HEK293T (cell line): ENCODE measurements at regions not wholly inside any gene's neighbourhood (a gene's known extent, or its start where the extent isn't known, plus 50 kb on each side); places are given as distances from the start of the nearest gene placed in this dataset.

Experiments used
- ARNT ChIP-seq: fragments of 450-650 bp; IDR thresholded peaks from 2 replicates; pipeline ENCODE4 v1.6.1; 2017; ENCODE audit warnings: mild to moderate bottlenecking
- BHLHE40 ChIP-seq: fragments of 450-650 bp; IDR thresholded peaks from 2 replicates; pipeline ENCODE4 v1.6.1; 2016; ENCODE audit warnings: mild to moderate bottlenecking, moderate library complexity, borderline replicate concordance
- CTBP1 ChIP-seq: fragments of 450-650 bp; IDR thresholded peaks from 2 replicates; pipeline ENCODE4 v1.6.1; 2016; ENCODE audit warnings: borderline replicate concordance
- FOXA1 ChIP-seq: fragments of 450-650 bp; IDR thresholded peaks from 2 replicates; pipeline ENCODE4 v1.6.1; 2016; ENCODE audit warnings: mild to moderate bottlenecking
- FOXK2 ChIP-seq: fragments of 450-650 bp; IDR thresholded peaks from 2 replicates; pipeline ENCODE4 v1.6.1; 2016; ENCODE audit warnings: mild to moderate bottlenecking
- FOXM1 ChIP-seq: fragments of 450-650 bp; IDR thresholded peaks from 2 replicates; pipeline ENCODE4 v1.6.1; 2017; ENCODE audit warnings: mild to moderate bottlenecking, borderline replicate concordance
- HDGF ChIP-seq: fragments of 450-650 bp; IDR thresholded peaks from 2 replicates; pipeline ENCODE4 v1.6.1; 2017; ENCODE audit warnings: antibody characterized with exemption, borderline replicate concordance
- NFRKB ChIP-seq: fragments of 450-650 bp; IDR thresholded peaks from 2 replicates; pipeline ENCODE4 v1.6.1; 2016; ENCODE audit warnings: mild to moderate bottlenecking, moderate library complexity
- SP1 ChIP-seq: fragments of 450-650 bp; IDR thresholded peaks from 2 replicates; pipeline ENCODE4 v1.6.1; 2017
- SUZ12 ChIP-seq: fragments of 450-650 bp; IDR thresholded peaks from 2 replicates; pipeline ENCODE4 v1.6.1; 2016; ENCODE audit warnings: mild to moderate bottlenecking
- ZNF384 ChIP-seq: fragments of 450-650 bp; IDR thresholded peaks from 2 replicates; pipeline ENCODE4 v1.6.1; 2016

GRCh38 chr1:188058801-188059200 is 1230.1 kb downstream of the PLA2G4A start:
- TF ChIP-seq FOXA1: no peak
- no peak for TF ChIP-seq CTBP1
- TF ChIP-seq HDGF: no peak
- no peak for TF ChIP-seq BHLHE40
- no peak for TF ChIP-seq SUZ12
- no peak for TF ChIP-seq FOXM1
- TF ChIP-seq NFRKB: no peak
- no peak for TF ChIP-seq ZNF384
- TF ChIP-seq SP1: no peak
- no peak for TF ChIP-seq FOXK2
- TF ChIP-seq ARNT: no peak
